ENCODE measurements at regions not wholly inside any gene's neighbourhood (a gene's known extent, or its start where the extent isn't known, plus 50 kb on each side); places are given as distances from the start of the nearest gene placed in this dataset.

DNA sequence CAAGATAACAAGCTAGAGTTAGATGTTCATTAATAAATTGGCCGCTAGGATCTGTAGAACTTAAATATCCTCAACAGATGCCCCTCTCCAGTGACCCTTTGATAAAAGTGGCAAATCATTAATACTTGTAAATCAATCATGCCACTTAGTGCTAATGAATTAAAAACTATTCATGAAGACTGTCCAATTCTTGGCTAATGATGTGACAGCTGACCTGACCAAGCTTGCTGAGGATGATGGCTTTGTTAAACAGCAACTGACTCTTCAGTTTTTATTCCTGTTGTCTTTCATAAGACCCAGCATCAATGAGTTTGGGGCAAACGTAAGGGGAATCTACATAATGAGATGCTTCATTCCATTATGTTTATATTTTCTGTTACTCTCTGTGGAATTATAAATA is 396.8 kb upstream of the NMUR2 start:
- no peaks in the 10 kb centered on the region for H3K36me3 Mint-ChIP-seq (ENCODE audit: insufficient read depth, unreplicated experiment)
- no peaks in the 10 kb centered on the region for H3K4me1 Mint-ChIP-seq (ENCODE audit: low read depth, unreplicated experiment)
- H3K27me3 Mint-ChIP-seq (ENCODE audit: unreplicated experiment): no peaks in the 10 kb centered on the region
- BruUV-seq (replicated peaks): no TSS peak
- H3K9me3 Mint-ChIP-seq (ENCODE audit: low read depth, unreplicated experiment): no peaks in the 10 kb centered on the region
- no peak overlapping the region for H3K4me3 Mint-ChIP-seq (ENCODE audit: low read depth, unreplicated experiment)
- no peak for TF ChIP-seq CTCF (IDR thresholded peaks at IDR 0.05; ENCODE audit: unreplicated experiment)
- no peak overlapping the region for H3K27ac Mint-ChIP-seq (ENCODE audit: unreplicated experiment)
- CTCF ChIA-PET: no interaction called here
- intact Hi-C loops (cut with micrococcal nuclease; ENCODE audit: unreplicated experiment): no loop called here
- no peak for DNase-seq

- Mint-ChIP-seq H3K9me3 (ENCODE audit: low read depth, unreplicated experiment) (no peaks in the 10 kb centered on the region), H3K4me1 (ENCODE audit: low read depth, unreplicated experiment) (no peaks in the 10 kb centered on the region), H3K36me3 (ENCODE audit: insufficient read depth, unreplicated experiment) (no peaks in the 10 kb centered on the region), H3K4me3 (ENCODE audit: low read depth, unreplicated experiment) (no peak overlapping the region), H3K27me3 (ENCODE audit: unreplicated experiment) (no peaks in the 10 kb centered on the region), H3K27ac (ENCODE audit: unreplicated experiment) (no peak overlapping the region)
- DNase-seq: no peak
- no peak for TF ChIP-seq CTCF (IDR thresholded peaks at IDR 0.05; ENCODE audit: unreplicated experiment)
- intact Hi-C loops (cut with micrococcal nuclease; ENCODE audit: unreplicated experiment): no loop called here
- BruUV-seq (replicated peaks): no TSS peak
- CTCF ChIA-PET: no interaction called here
Measured at GRCh38 chr5:152804179-152804578, 399.1 kb upstream of the NMUR2 start.

- DNase-seq: no peak
- Mint-ChIP-seq H3K9me3 (ENCODE audit: low read depth, unreplicated experiment) (no peaks in the 10 kb centered on the region), H3K27ac (ENCODE audit: unreplicated experiment) (no peak overlapping the region), H3K36me3 (ENCODE audit: insufficient read depth, unreplicated experiment) (no peaks in the 10 kb centered on the region), H3K4me3 (ENCODE audit: low read depth, unreplicated experiment) (no peak overlapping the region), H3K27me3 (ENCODE audit: unreplicated experiment) (no peaks in the 10 kb centered on the region), H3K4me1 (ENCODE audit: low read depth, unreplicated experiment) (no peaks in the 10 kb centered on the region)
- BruUV-seq (replicated peaks): no TSS peak
- CTCF ChIA-PET: no interaction called here
- intact Hi-C loops (cut with micrococcal nuclease; ENCODE audit: unreplicated experiment): no loop called here
- TF ChIP-seq CTCF (IDR thresholded peaks at IDR 0.05; ENCODE audit: unreplicated experiment): no peak
Measured at GRCh38 chr5:152811988-152812387, 406.9 kb upstream of the NMUR2 start.

DNA sequence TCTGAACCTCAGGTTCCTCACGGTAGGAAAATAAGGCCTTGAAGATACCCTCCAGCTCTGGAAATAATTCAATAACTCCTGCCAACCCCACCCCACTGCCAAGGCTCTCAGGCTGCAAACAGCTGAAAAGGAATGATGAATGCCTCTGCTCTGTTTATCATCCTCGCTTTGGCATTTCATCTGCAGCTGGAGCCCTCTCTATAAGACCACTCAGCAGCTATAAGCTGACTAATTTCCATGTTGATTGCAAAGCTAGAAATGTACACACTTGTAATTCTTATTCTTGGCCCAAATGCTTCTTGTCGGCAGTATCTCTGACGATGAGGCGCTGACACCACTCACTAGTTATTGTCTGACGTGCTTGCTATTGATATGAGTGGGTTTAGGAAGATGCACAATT is 408.4 kb upstream of the NMUR2 start:
- BruUV-seq (replicated peaks): no TSS peak
- H3K27ac Mint-ChIP-seq (ENCODE audit: unreplicated experiment): no peak overlapping the region
- CTCF ChIA-PET: no interaction called here

More for the DNA sequence above, 408.4 kb upstream of the NMUR2 start:
- TF ChIP-seq CTCF (IDR thresholded peaks at IDR 0.05; ENCODE audit: unreplicated experiment): no peak
- H3K9me3 Mint-ChIP-seq (ENCODE audit: low read depth, unreplicated experiment): no peaks in the 10 kb centered on the region
- intact Hi-C loops (cut with micrococcal nuclease; ENCODE audit: unreplicated experiment): no loop called here
- no peak for DNase-seq
- H3K4me3 Mint-ChIP-seq (ENCODE audit: low read depth, unreplicated experiment): no peak overlapping the region
- no peaks in the 10 kb centered on the region for H3K36me3 Mint-ChIP-seq (ENCODE audit: insufficient read depth, unreplicated experiment)
- no peaks in the 10 kb centered on the region for H3K4me1 Mint-ChIP-seq (ENCODE audit: low read depth, unreplicated experiment)
- no peaks in the 10 kb centered on the region for H3K27me3 Mint-ChIP-seq (ENCODE audit: unreplicated experiment)

All from Calu3 (cell line).